Memory B cell (primary cell): ENCODE measurements at regions not wholly inside any gene's neighbourhood (a gene's known extent, or its start where the extent isn't known, plus 50 kb on each side); places are given as distances from the start of the nearest gene placed in this dataset.

ENCODE experiments used
- ATAC-seq: fragments of 150-1000 bp; cut with Tn5 transposase; 2 replicates; pipeline ENCODE4 v1.10.0; 2021; ENCODE audit warnings: low read depth, mild to moderate bottlenecking, moderate library complexity
- DNase-seq, 2 donors: peaks; one replicate each; pipeline ENCODE4 v3.0.0; 2022; ENCODE audit warnings: low spot score in 2 of 2
- H3K27ac Mint-ChIP-seq: one replicate; pipeline ENCODE4 v1.8.0; 2022; ENCODE audit warnings: mild to moderate bottlenecking, moderate library complexity, mixed read lengths
- H3K27me3 Mint-ChIP-seq: one replicate; pipeline ENCODE4 v1.8.0; 2022; ENCODE audit warnings: mixed read lengths
- H3K36me3 Mint-ChIP-seq: one replicate; pipeline ENCODE4 v1.8.0; 2022; ENCODE audit warnings: mild to moderate bottlenecking, mixed read lengths
- H3K4me1 Mint-ChIP-seq: one replicate; pipeline ENCODE4 v1.8.0; 2022; ENCODE audit warnings: mixed read lengths
- H3K4me3 Mint-ChIP-seq: one replicate; pipeline ENCODE4 v1.8.0; 2022; ENCODE audit warnings: mild to moderate bottlenecking, moderate library complexity, mixed read lengths
- H3K9me3 Mint-ChIP-seq: one replicate; pipeline ENCODE4 v1.8.0; 2022; ENCODE audit warnings: mixed read lengths

GRCh38 chr18:41754332-41754731, 200.7 kb upstream of the PIK3C3 start:
- Mint-ChIP-seq H3K9me3 (no peaks in the 10 kb centered on the region), H3K27me3 (no peaks in the 10 kb centered on the region), H3K36me3 (no peaks in the 10 kb centered on the region), H3K4me3 (no peak overlapping the region), H3K27ac (no peak overlapping the region), H3K4me1 (no peaks in the 10 kb centered on the region)
- DNase-seq: no peak
- ATAC-seq: no peak

GRCh38 chr18:41753826-41754225, 201.2 kb upstream of the PIK3C3 start:
- DNase-seq (no peak), ATAC-seq (no peak)
- Mint-ChIP-seq H3K27me3 (no peaks in the 10 kb centered on the region), H3K9me3 (no peaks in the 10 kb centered on the region), H3K4me1 (no peaks in the 10 kb centered on the region), H3K36me3 (no peaks in the 10 kb centered on the region), H3K27ac (no peak overlapping the region), H3K4me3 (no peak overlapping the region)

- no peak overlapping the region for H3K4me3 Mint-ChIP-seq
- no peaks in the 10 kb centered on the region for H3K9me3 Mint-ChIP-seq
- H3K27ac Mint-ChIP-seq: no peak overlapping the region
- DNase-seq (no peak), ATAC-seq (no peak)
- H3K4me1 Mint-ChIP-seq: no peaks in the 10 kb centered on the region
- H3K27me3 Mint-ChIP-seq: no peaks in the 10 kb centered on the region
- no peaks in the 10 kb centered on the region for H3K36me3 Mint-ChIP-seq
These were observed 202.2 kb upstream of the PIK3C3 start for GRCh38 chr18:41752826-41753225.

- Mint-ChIP-seq H3K4me3 (no peak overlapping the region), H3K4me1 (no peaks in the 10 kb centered on the region), H3K36me3 (no peaks in the 10 kb centered on the region), H3K27ac (no peak overlapping the region), H3K27me3 (no peaks in the 10 kb centered on the region), H3K9me3 (no peaks in the 10 kb centered on the region)
- no peak for DNase-seq
- ATAC-seq: no peak
These were observed 203.4 kb upstream of the PIK3C3 start for GRCh38 chr18:41751652-41752051.

- Mint-ChIP-seq H3K27me3 (no peaks in the 10 kb centered on the region), H3K4me3 (no peak overlapping the region), H3K27ac (no peak overlapping the region), H3K9me3 (no peaks in the 10 kb centered on the region), H3K4me1 (no peaks in the 10 kb centered on the region), H3K36me3 (no peaks in the 10 kb centered on the region)
- no peak for ATAC-seq
- DNase-seq: no peak
These were observed 203.9 kb upstream of the PIK3C3 start for GRCh38 chr18:41751161-41751560.

- no peaks in the 10 kb centered on the region for H3K36me3 Mint-ChIP-seq
- no peak overlapping the region for H3K4me3 Mint-ChIP-seq
- no peaks in the 10 kb centered on the region for H3K9me3 Mint-ChIP-seq
- no peaks in the 10 kb centered on the region for H3K27me3 Mint-ChIP-seq
- DNase-seq (no peak), ATAC-seq (no peak)
- no peaks in the 10 kb centered on the region for H3K4me1 Mint-ChIP-seq
- H3K27ac Mint-ChIP-seq: no peak overlapping the region
These were observed 207.3 kb upstream of the PIK3C3 start for GRCh38 chr18:41747723-41748242.

- H3K9me3 Mint-ChIP-seq: no peaks in the 10 kb centered on the region
- ATAC-seq: no peak
- no peak overlapping the region for H3K4me3 Mint-ChIP-seq
- H3K36me3 Mint-ChIP-seq: no peaks in the 10 kb centered on the region
- DNase-seq: no peak
- no peaks in the 10 kb centered on the region for H3K27me3 Mint-ChIP-seq
- H3K4me1 Mint-ChIP-seq: no peaks in the 10 kb centered on the region
- no peak overlapping the region for H3K27ac Mint-ChIP-seq
These were observed 209.6 kb upstream of the PIK3C3 start for GRCh38 chr18:41745166-41746049.

- no peak overlapping the region for H3K27ac Mint-ChIP-seq
- H3K4me1 Mint-ChIP-seq: no peaks in the 10 kb centered on the region
- no peak overlapping the region for H3K4me3 Mint-ChIP-seq
- H3K9me3 Mint-ChIP-seq: no peaks in the 10 kb centered on the region
- no peaks in the 10 kb centered on the region for H3K27me3 Mint-ChIP-seq
- ATAC-seq: no peak
- H3K36me3 Mint-ChIP-seq: no peaks in the 10 kb centered on the region
- no peak for DNase-seq
These were observed 210.5 kb upstream of the PIK3C3 start for GRCh38 chr18:41744421-41745030.

- DNase-seq (no peak), ATAC-seq (no peak)
- no peak overlapping the region for H3K4me3 Mint-ChIP-seq
- no peaks in the 10 kb centered on the region for H3K36me3 Mint-ChIP-seq
- peaks cover 7% of the 10 kb centered on the region for H3K9me3 Mint-ChIP-seq
- no peaks in the 10 kb centered on the region for H3K27me3 Mint-ChIP-seq
- no peak overlapping the region for H3K27ac Mint-ChIP-seq
- no peaks in the 10 kb centered on the region for H3K4me1 Mint-ChIP-seq
These were observed 217.8 kb upstream of the PIK3C3 start for GRCh38 chr18:41737218-41737617.

- ATAC-seq (no peak), DNase-seq (no peak)
- H3K27ac Mint-ChIP-seq: no peak overlapping the region
- no peak overlapping the region for H3K4me3 Mint-ChIP-seq
- H3K36me3 Mint-ChIP-seq: no peaks in the 10 kb centered on the region
- no peaks in the 10 kb centered on the region for H3K27me3 Mint-ChIP-seq
- H3K4me1 Mint-ChIP-seq: no peaks in the 10 kb centered on the region
- peaks cover 7% of the 10 kb centered on the region for H3K9me3 Mint-ChIP-seq
These were observed 220.1 kb upstream of the PIK3C3 start for GRCh38 chr18:41734917-41735316.

GRCh38 chr18:41732356-41732755, 222.7 kb upstream of the PIK3C3 start:
- Mint-ChIP-seq H3K4me1 (no peaks in the 10 kb centered on the region), H3K9me3 (peaks cover 1% of the 10 kb centered on the region), H3K4me3 (no peak overlapping the region), H3K27ac (no peak overlapping the region), H3K27me3 (no peaks in the 10 kb centered on the region), H3K36me3 (no peaks in the 10 kb centered on the region)
- ATAC-seq: no peak
- no peak for DNase-seq

- Mint-ChIP-seq H3K4me3 (no peak overlapping the region), H3K4me1 (no peaks in the 10 kb centered on the region), H3K27ac (no peak overlapping the region), H3K9me3 (no peaks in the 10 kb centered on the region), H3K36me3 (no peaks in the 10 kb centered on the region), H3K27me3 (no peaks in the 10 kb centered on the region)
- ATAC-seq (no peak), DNase-seq (no peak)
These were observed 223.2 kb upstream of the PIK3C3 start for GRCh38 chr18:41731884-41732283.

GRCh38 chr18:41724195-41724594, 230.8 kb upstream of the PIK3C3 start:
- Mint-ChIP-seq H3K36me3 (no peaks in the 10 kb centered on the region), H3K4me3 (no peak overlapping the region), H3K27me3 (no peaks in the 10 kb centered on the region), H3K27ac (no peak overlapping the region), H3K9me3 (peaks cover 5% of the 10 kb centered on the region), H3K4me1 (no peaks in the 10 kb centered on the region)
- DNase-seq (no peak), ATAC-seq (no peak)

GRCh38 chr18:41721103-41721790, 233.8 kb upstream of the PIK3C3 start:
- Mint-ChIP-seq H3K4me3 (no peak overlapping the region), H3K4me1 (no peaks in the 10 kb centered on the region), H3K27ac (no peak overlapping the region), H3K36me3 (no peaks in the 10 kb centered on the region), H3K27me3 (no peaks in the 10 kb centered on the region), H3K9me3 (peaks cover 5% of the 10 kb centered on the region)
- DNase-seq: no peak
- ATAC-seq: no peak
